ENCODE measurements at regions not wholly inside any gene's neighbourhood (a gene's known extent, or its start where the extent isn't known, plus 50 kb on each side); places are given as distances from the start of the nearest gene placed in this dataset.
"Not testable (repeated sequence)": the region's sequence is repeated elsewhere in the genome, so short reads cannot be mapped to it uniquely, and the experiment has no call there.

DNA sequence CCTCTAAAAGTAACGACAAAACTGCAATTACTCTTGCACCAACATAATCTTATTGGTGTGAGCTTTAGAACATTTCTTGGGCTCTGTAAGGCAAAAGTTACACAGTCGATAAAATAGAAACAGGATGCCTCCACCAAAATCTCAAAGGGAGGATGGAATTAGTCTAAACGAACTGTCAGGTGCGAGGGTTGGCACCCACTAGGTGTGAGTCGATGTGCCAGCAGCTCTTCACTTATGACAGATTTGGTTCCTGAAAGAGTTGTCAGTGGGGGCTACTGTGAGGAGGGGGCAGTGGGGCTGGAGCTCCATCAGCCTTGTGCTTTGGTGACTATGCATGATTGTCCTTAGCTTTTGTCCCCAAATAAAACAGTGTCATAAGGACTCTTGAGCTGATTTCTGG, 422.9 kb downstream of the TMEM114 start:
- H3K36me3 ChIP-seq (ENCODE audit: insufficient read depth, low read length): no peaks in the 10 kb centered on the region
- H3K4me1 ChIP-seq (ENCODE audit: insufficient read depth, low read length): no peaks in the 10 kb centered on the region
- no peaks in the 10 kb centered on the region for H3K9me3 ChIP-seq (ENCODE audit: control insufficient read depth, insufficient read depth, low read length)
- H3K9ac ChIP-seq (ENCODE audit: low read depth, low read length): no peak overlapping the region

DNA sequence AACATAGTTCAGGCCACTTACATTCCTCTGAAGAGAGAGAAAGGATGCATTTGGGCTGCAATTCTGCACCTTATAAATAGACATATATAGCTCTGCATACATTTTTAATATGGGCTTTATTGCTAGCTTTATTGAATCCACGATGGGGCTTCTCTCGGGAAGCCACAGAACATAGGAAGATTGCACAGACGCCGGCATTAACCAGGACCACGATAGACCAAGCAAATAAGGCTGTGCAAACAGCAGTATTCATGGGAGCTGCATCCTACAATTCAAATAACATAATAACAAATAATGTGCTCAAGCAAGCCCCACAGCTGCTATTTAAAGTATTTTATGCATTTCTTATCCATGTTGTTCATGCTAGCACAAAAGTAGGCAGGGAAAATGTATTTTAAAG, 432.3 kb downstream of the TMEM114 start:
- H3K4me1 ChIP-seq (ENCODE audit: insufficient read depth, low read length): no peaks in the 10 kb centered on the region
- no peak overlapping the region for H3K9ac ChIP-seq (ENCODE audit: low read depth, low read length)
- H3K36me3 ChIP-seq (ENCODE audit: insufficient read depth, low read length): no peaks in the 10 kb centered on the region
- no peaks in the 10 kb centered on the region for H3K9me3 ChIP-seq (ENCODE audit: control insufficient read depth, insufficient read depth, low read length)

DNA sequence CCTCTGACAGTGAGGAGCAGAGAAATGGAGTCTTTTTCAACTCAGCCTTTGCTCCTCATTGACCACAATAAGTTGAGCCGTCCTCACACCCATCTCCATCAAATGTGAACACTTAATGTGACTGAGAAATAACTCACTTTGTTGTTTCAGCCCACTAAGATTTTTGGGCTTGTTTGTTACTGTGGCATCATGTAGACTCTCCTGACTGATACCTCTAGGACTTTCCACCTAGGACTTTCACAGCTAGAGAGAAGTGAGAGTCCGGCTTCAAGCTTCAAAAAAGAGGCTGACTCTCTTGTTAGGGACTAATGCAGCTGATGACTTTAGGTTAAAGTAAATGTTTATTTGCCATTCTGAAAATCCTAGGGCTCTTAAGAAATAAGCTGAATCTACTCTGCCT, 435.0 kb downstream of the TMEM114 start:
- H3K36me3 ChIP-seq (ENCODE audit: insufficient read depth, low read length): no peaks in the 10 kb centered on the region
- no peak overlapping the region for H3K9ac ChIP-seq (ENCODE audit: low read depth, low read length)
- no peaks in the 10 kb centered on the region for H3K9me3 ChIP-seq (ENCODE audit: control insufficient read depth, insufficient read depth, low read length)
- no peaks in the 10 kb centered on the region for H3K4me1 ChIP-seq (ENCODE audit: insufficient read depth, low read length)

DNA sequence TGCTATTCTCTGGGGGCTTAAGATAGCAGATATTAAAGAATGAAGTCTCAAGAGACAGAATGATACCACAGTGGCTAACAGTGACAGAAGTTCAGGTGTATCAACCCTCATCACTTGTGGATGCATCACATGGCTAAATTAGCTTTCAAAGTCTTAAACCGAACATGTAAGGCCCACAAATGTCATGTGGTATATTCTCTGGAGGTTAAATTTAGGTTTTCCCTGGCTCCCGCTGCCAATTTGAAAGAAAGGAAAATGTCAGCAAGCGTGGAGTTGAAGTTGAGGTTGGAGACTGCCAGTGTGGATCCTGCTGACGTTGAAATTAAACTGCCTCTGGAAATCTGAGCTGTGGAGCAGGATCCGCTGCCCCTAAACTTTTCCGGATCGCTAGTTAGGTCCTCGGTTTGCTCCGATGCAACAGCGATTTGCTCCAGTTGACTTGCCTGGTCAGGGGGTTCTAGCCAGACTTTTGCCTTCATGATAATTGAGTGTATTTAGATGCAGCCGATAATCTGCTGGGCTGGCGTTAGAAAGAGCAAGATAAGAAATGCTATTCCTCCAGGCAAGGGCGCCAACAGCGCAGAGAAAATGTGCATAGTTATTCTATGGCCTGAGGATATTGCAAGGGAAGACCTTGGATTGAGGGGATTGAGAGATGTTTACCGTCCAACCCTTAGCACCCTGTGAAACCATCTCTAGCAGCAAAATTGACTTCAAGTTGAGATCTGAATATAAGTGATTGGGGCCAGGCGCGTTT, 443.9 kb downstream of the TMEM114 start:
- Histone ChIP-seq H3K36me3 (ENCODE audit: insufficient read depth, low read length) (no peaks in the 10 kb centered on the region), H3K9ac (ENCODE audit: low read depth, low read length) (no peak overlapping the region), H3K9me3 (ENCODE audit: control insufficient read depth, insufficient read depth, low read length) (no peaks in the 10 kb centered on the region), H3K4me1 (ENCODE audit: insufficient read depth, low read length) (no peaks in the 10 kb centered on the region)

DNA sequence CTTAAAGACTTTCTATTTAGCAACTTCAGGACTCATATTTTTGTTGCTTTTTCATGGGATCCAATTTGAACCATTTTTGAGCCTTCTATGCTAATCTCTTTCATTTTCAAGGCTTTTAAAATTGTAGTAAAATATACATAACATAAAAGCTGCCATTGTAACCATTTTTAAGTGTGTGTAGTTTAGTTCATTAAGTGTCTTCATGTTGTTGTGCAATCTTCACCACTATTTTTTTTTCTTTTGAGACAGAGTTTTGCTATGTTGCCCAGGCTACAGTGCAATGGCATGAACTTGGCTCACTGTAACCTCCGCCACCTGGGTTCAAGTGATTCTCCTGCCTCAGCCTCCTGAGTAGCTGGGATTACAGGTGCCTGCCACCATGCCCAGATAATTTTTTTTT, 451.6 kb downstream of the TMEM114 start:
- Histone ChIP-seq H3K4me1 (ENCODE audit: insufficient read depth, low read length) (no peaks in the 10 kb centered on the region), H3K9me3 (ENCODE audit: control insufficient read depth, insufficient read depth, low read length) (no peaks in the 10 kb centered on the region), H3K36me3 (ENCODE audit: insufficient read depth, low read length) (no peaks in the 10 kb centered on the region), H3K9ac (ENCODE audit: low read depth, low read length) (no peak overlapping the region)

DNA sequence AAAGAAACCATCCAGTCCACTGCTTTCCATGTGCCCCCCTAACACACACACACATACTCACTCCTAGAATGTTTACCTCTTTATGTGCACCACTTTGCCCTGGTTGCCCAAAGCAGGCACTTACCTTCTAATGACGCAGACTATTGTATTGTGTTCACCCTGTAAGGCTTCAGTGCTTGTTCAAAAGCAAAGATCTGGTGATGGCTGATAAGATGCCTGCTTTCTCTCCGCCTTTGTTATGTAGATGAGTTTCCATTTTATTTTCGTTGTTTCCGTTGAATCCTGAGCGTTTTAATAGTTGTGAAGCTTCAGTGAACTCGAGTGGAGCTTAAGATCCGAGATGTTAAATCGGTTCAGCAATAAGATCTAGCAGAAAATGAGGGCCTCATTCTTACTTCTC, 452.7 kb downstream of the TMEM114 start:
- Histone ChIP-seq H3K9ac (ENCODE audit: low read depth, low read length) (no peak overlapping the region), H3K4me1 (ENCODE audit: insufficient read depth, low read length) (no peaks in the 10 kb centered on the region), H3K9me3 (ENCODE audit: control insufficient read depth, insufficient read depth, low read length) (no peaks in the 10 kb centered on the region), H3K36me3 (ENCODE audit: insufficient read depth, low read length) (no peaks in the 10 kb centered on the region)

DNA sequence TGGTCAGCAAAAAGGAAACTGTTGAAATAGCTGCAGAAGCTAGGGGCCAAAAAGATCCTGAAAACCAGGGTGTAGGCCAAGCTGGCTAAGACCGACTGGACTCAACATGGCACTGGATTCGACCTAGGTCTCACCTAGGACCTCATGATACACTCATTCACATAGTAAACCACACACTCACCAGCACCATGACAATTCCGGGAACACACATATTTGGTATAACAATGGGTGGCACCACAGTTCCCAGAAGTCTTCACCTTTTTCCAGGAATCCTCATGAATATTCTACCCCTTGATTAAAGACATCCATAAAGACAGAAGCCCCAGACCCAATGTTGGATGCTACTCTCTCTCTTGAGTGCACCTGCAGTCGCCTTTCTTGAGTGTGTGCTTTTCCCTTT, 460.1 kb downstream of the TMEM114 start:
- Histone ChIP-seq H3K4me1 (ENCODE audit: insufficient read depth, low read length) (no peaks in the 10 kb centered on the region), H3K9ac (ENCODE audit: low read depth, low read length) (no peak overlapping the region)

DNA sequence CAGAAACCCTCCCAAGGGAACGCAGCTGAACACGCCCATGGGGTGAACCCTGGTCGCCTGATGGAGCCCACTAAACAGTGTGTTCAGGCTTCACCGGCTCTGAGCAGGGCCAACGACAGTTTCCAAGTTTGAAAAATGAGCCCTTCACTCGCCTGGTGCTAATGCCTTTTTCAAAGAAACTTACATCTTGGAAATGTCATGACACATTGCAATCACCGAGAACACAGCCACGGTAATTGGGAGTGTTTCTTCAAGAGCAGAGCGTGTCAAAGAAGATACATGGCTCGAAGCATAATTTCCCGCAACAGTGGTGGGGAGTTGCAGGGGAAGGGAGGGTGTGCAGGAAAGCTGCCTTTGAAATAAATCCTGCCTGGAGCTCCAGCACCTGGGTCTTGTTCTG, 463.2 kb downstream of the TMEM114 start:
- Histone ChIP-seq H3K4me1 (ENCODE audit: insufficient read depth, low read length) (no peaks in the 10 kb centered on the region), H3K36me3 (ENCODE audit: insufficient read depth, low read length) (no peaks in the 10 kb centered on the region), H3K9ac (ENCODE audit: low read depth, low read length) (no peak overlapping the region), H3K9me3 (ENCODE audit: control insufficient read depth, insufficient read depth, low read length) (no peaks in the 10 kb centered on the region)

More for the DNA sequence above, 460.1 kb downstream of the TMEM114 start:
- H3K9me3 ChIP-seq (ENCODE audit: control insufficient read depth, insufficient read depth, low read length): no peaks in the 10 kb centered on the region
- H3K36me3 ChIP-seq (ENCODE audit: insufficient read depth, low read length): no peaks in the 10 kb centered on the region

DNA sequence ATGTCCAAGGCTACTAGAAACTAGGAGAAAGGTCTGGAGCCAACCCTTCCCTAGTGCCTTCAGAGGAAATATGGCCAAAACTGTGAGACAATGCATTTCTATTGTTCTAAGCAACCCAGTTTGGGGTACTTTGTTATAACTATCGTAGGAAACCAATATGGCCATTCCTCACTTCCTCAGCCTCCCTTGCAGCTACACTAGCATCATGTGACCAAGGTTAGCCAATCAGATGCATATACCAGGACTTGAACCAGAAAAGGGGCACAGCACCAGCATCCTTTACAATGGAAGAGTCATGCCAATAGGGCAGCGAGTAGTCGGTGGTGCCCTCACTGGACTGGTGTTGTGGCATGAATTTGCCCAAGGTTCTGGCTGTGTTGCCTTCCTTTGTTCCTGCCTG, 464.0 kb downstream of the TMEM114 start:
- Histone ChIP-seq H3K4me1 (ENCODE audit: insufficient read depth, low read length) (no peaks in the 10 kb centered on the region), H3K36me3 (ENCODE audit: insufficient read depth, low read length) (no peaks in the 10 kb centered on the region), H3K9ac (ENCODE audit: low read depth, low read length) (no peak overlapping the region), H3K9me3 (ENCODE audit: control insufficient read depth, insufficient read depth, low read length) (no peaks in the 10 kb centered on the region)

DNA sequence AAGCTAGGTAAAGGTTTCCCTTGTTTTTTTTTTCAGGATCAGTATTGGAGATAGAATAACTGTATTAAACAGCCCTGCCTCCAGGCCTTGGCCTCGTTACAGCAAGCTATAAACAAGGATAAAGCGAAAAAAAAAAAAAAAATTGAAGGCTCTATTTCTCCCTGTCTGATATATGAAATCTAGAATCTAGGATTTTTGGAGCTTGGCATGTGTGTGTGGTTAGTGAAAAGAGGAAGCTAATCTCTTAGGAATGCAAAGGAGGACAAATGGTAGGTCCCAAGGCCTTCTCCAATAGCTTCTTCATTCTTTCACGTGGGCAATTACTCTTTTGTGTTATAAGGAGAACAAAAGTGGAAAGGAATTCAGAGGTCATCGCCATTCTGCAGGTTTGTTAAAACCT, 470.3 kb downstream of the TMEM114 start:
- no peaks in the 10 kb centered on the region for H3K4me1 ChIP-seq (ENCODE audit: insufficient read depth, low read length)
- no peaks in the 10 kb centered on the region for H3K9me3 ChIP-seq (ENCODE audit: control insufficient read depth, insufficient read depth, low read length)
- H3K36me3 ChIP-seq (ENCODE audit: insufficient read depth, low read length): no peaks in the 10 kb centered on the region
- H3K9ac ChIP-seq (ENCODE audit: low read depth, low read length): no peak overlapping the region

DNA sequence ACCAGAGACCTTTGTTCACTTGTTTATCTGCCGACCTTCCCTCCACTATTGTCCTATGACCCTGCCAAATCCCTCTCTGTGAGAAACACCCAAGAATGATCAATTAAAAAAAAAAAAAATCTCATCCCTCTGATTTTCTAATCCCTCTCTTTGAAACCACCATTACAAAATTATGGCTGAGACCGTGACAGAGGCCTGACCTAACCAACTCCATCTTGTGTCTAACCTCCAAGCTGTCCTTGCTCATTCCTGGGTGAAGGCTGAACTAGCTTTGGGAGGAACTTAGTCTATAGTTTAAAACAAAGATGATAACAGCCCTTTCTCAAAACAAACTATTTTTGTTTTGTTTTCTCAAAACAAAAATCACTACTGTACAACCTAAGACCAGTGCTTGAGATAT, 474.5 kb downstream of the TMEM114 start:
- Histone ChIP-seq H3K9ac (ENCODE audit: low read depth, low read length) (no peak overlapping the region), H3K36me3 (ENCODE audit: insufficient read depth, low read length) (no peaks in the 10 kb centered on the region), H3K9me3 (ENCODE audit: control insufficient read depth, insufficient read depth, low read length) (0 out of 2 replicates have a peak, but pooled peaks cover 9% of the 10 kb centered on the region), H3K4me1 (ENCODE audit: insufficient read depth, low read length) (no peaks in the 10 kb centered on the region)

DNA sequence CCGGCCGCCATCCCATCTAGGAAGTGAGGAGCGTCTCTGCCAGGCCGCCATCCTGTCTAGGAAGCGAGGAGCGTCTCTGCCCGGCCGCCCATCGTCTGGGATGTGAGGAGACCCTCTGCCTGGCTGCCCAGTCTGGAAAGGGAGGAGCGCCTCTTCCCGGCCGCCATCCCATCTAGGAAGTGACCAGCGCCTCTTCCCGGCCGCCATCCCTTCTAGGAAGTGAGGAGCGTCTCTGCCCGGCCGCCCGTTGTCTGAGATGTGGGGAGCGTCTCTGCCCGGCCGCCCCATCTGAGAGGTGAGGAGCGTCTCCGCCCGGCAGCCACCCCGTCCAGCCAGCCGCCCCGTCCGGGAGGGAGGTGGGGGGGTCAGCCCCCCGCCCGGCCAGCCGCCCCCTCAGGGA, 475.4 kb downstream of the TMEM114 start:
- not testable (repeated sequence) for H3K36me3 ChIP-seq (ENCODE audit: insufficient read depth, low read length); H3K9me3 ChIP-seq (ENCODE audit: control insufficient read depth, insufficient read depth, low read length); H3K9ac ChIP-seq (ENCODE audit: low read depth, low read length); H3K4me1 ChIP-seq (ENCODE audit: insufficient read depth, low read length)

DNA sequence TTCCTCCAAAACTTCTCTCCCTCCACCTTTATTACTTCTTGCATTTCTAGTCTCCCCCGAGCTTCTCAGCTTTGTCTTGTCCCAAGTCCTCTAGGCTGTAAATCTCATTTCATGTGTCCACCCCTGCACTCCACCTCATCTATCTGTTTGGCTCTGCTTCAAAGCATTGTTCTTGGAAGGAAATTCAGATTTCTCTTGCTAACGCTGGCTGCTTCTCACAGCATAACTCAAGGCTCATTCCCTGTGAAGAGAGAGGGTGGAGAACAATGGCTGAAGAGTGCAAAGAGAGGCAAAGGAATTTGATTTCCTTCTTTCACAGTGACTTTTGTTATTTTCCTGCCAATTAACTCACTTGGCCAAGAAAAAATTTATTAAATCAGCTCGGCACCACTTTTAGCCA, 476.5 kb downstream of the TMEM114 start:
- no peak overlapping the region for H3K9ac ChIP-seq (ENCODE audit: low read depth, low read length)
- H3K9me3 ChIP-seq (ENCODE audit: control insufficient read depth, insufficient read depth, low read length): 0 out of 2 replicates have a peak, but pooled peaks cover 9% of the 10 kb centered on the region
- H3K4me1 ChIP-seq (ENCODE audit: insufficient read depth, low read length): no peaks in the 10 kb centered on the region
- no peaks in the 10 kb centered on the region for H3K36me3 ChIP-seq (ENCODE audit: insufficient read depth, low read length)

DNA sequence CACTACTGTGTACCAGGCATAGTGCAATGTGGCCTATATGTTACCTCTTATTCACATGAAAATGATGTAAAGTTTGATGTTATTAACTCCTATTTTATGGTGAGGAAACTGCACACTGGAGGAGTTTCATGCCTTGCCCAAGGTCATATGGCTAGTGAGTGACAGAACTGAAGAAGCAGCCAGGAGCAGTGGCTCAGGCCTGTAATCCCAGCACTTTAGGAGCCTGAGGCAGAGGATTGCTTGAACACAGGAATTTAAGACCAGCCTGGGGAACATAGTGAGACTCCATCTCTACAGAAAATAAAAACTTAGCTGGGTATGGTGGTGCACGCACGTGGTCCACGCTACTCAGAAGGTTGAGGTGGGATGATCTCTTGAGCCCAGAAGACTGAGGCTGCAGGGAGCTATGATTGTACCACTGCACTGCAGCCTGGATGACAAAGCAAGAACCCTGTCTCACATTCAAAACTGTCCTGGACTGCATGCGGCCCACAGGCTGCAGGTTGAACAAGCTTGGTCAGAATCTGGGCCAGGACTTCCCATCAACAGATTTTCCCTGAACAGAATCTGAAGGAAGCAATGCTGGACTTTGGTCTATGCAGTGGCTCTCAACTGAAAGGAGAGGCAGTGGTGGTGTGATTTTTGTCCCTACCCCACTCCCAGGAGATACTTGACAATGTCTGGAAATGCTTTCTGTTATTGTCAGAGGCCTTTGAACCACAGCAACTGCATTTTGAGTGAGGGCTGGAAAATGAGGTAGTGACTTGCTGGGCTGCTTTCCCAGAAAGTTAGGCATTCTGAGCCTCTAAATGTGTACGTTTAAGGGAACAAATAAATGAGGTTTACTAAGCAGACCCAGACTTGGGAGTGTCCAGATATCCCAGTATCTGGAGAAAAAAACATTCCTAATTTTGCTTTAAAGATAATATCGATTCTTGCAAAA, 479.5 kb downstream of the TMEM114 start:
- Histone ChIP-seq H3K9ac (ENCODE audit: low read depth, low read length) (no peak overlapping the region), H3K36me3 (ENCODE audit: insufficient read depth, low read length) (no peaks in the 10 kb centered on the region), H3K9me3 (ENCODE audit: control insufficient read depth, insufficient read depth, low read length) (0 out of 2 replicates have a peak, but pooled peaks cover 9% of the 10 kb centered on the region), H3K4me1 (ENCODE audit: insufficient read depth, low read length) (no peaks in the 10 kb centered on the region)
